GM12875 (cell line): ENCODE measurements at regions not wholly inside any gene's neighbourhood (a gene's known extent, or its start where the extent isn't known, plus 50 kb on each side); places are given as distances from the start of the nearest gene placed in this dataset.
"Not testable (repeated sequence)": the region's sequence is repeated elsewhere in the genome, so short reads cannot be mapped to it uniquely, and the experiment has no call there.

Source experiments
- H3K4me3 ChIP-seq: one replicate; pipeline ENCODE4 v1.5.1; 2011; ENCODE audit warnings: low read depth, low read length, control low read depth
- CTCF ChIP-seq: IDR thresholded peaks from 2 replicates; pipeline ENCODE4 v1.5.1; 2011; ENCODE audit warnings: low read depth, mild to moderate bottlenecking, control low read depth, inconsistent platforms, low read length, moderate library complexity, borderline replicate concordance; ENCODE audit not compliant: insufficient read depth

GRCh38 chr2:173557497-173557896 is 202.8 kb downstream of the CDCA7 start:
- H3K4me3 ChIP-seq: no peak overlapping the region
- TF ChIP-seq CTCF: no peak

- no peak for TF ChIP-seq CTCF
- no peak overlapping the region for H3K4me3 ChIP-seq
These were observed 212.8 kb downstream of the CDCA7 start for GRCh38 chr2:173567493-173567892.

GRCh38 chr2:173568054-173568453 is 213.4 kb downstream of the CDCA7 start:
- peak; percentile 25; the same call in 1 of the 2 replicates for TF ChIP-seq CTCF
- no peak overlapping the region for H3K4me3 ChIP-seq

- H3K4me3 ChIP-seq: no peak overlapping the region
- no peak for TF ChIP-seq CTCF
These were observed 216.5 kb downstream of the CDCA7 start for GRCh38 chr2:173571021-173571821.

- TF ChIP-seq CTCF: no peak
- no peak overlapping the region for H3K4me3 ChIP-seq
These were observed 217.4 kb downstream of the CDCA7 start for GRCh38 chr2:173571887-173572680.

GRCh38 chr2:173572848-173573247 is 218.2 kb downstream of the CDCA7 start:
- no peak for TF ChIP-seq CTCF
- no peak overlapping the region for H3K4me3 ChIP-seq

- H3K4me3 ChIP-seq: not testable (repeated sequence)
These were observed 219.1 kb downstream of the CDCA7 start for GRCh38 chr2:173573782-173574181.
